ENCODE measurements at regions not wholly inside any gene's neighbourhood (a gene's known extent, or its start where the extent isn't known, plus 50 kb on each side); places are given as distances from the start of the nearest gene placed in this dataset.

GRCh38 chr10:78695846-78696245 lies 372.9 kb upstream of the ZMIZ1 start:
- no peak for TF ChIP-seq CTCF (IDR thresholded peaks at IDR 0.05)
- TF ChIP-seq POLR2A (IDR thresholded peaks at IDR 0.05), result no peak

Data from tibial nerve (tissue), 3 donors.